ENCODE measurements at regions not wholly inside any gene's neighbourhood (a gene's known extent, or its start where the extent isn't known, plus 50 kb on each side); places are given as distances from the start of the nearest gene placed in this dataset.

- no peak overlapping the region for H3K4me3 ChIP-seq
- TF ChIP-seq, protein P1, sequence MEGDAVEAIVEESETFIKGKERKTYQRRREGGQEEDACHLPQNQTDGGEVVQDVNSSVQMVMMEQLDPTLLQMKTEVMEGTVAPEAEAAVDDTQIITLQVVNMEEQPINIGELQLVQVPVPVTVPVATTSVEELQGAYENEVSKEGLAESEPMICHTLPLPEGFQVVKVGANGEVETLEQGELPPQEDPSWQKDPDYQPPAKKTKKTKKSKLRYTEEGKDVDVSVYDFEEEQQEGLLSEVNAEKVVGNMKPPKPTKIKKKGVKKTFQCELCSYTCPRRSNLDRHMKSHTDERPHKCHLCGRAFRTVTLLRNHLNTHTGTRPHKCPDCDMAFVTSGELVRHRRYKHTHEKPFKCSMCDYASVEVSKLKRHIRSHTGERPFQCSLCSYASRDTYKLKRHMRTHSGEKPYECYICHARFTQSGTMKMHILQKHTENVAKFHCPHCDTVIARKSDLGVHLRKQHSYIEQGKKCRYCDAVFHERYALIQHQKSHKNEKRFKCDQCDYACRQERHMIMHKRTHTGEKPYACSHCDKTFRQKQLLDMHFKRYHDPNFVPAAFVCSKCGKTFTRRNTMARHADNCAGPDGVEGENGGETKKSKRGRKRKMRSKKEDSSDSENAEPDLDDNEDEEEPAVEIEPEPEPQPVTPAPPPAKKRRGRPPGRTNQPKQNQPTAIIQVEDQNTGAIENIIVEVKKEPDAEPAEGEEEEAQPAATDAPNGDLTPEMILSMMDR (IDR thresholded peaks at IDR 0.05) = no peak
- no peak for TF ChIP-seq POLR2A (IDR thresholded peaks at IDR 0.05)
- TF ChIP-seq EP300 (IDR thresholded peaks at IDR 0.05) = no peak
- no peak for TF ChIP-seq POLR2AphosphoS5 (IDR thresholded peaks at IDR 0.05)
- no peaks in the 10 kb centered on the region for H3K4me1 ChIP-seq
- 71 to 87% (median 73%) methylated on average over 5 of the region's 5 CpGs for WGBS, 5 donors
- peaks cover 0 to 5% (median 0%) of the 10 kb centered on the region in 4 donors for H3K9me3 ChIP-seq
- no peak overlapping the region for H3K27ac ChIP-seq
- no peaks in the 10 kb centered on the region for H3K27me3 ChIP-seq
- H3K36me3 ChIP-seq = no peaks in the 10 kb centered on the region
- intact Hi-C loops (cut with DNase I; ENCODE audit: low total_unique reads) = no loop called here
- no peak for DNase-seq
Measured at GRCh38 chr5:37936091-37936490, 96.2 kb upstream of the GDNF start.

DNA sequence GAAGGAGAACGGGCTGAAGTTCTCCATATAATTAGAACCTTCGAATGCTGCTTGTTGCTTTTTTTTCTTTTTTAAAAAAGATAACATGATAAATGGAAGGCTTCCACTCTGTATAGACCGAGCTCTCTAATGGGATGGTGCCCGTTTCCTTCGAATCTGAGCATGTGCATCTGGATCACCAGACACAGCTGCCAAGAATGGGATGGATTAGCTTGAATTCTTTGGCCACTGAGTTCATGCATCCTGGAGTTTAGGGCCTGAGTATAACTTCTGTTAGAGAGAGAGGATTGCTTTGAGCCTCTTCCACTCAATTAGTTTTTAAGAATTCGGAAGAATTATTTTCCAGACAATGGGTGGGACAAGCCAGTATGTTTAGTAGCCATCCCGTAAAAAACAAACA lies 93.7 kb upstream of the GDNF start:
- Histone ChIP-seq H3K36me3 (no peaks in the 10 kb centered on the region), H3K4me1 (no peaks in the 10 kb centered on the region), H3K27ac (no peak overlapping the region), H3K4me3 (no peak overlapping the region), H3K9me3 (peaks cover 0 to 5% (median 0%) of the 10 kb centered on the region in 4 donors), H3K27me3 (no peaks in the 10 kb centered on the region)
- intact Hi-C loops (cut with DNase I; ENCODE audit: low total_unique reads) = no loop called here
- TF ChIP-seq EP300 (IDR thresholded peaks at IDR 0.05) (no peak), POLR2A (IDR thresholded peaks at IDR 0.05) (no peak), POLR2AphosphoS5 (IDR thresholded peaks at IDR 0.05) (no peak)
- TF ChIP-seq, protein P1 (IDR thresholded peaks at IDR 0.05) = no peak
- 64 to 77% (median 69%) methylated on average over 7 of the region's 7 CpGs for WGBS, 5 donors
- peak in 1 of 2 donors; percentile 50 for DNase-seq

DNA sequence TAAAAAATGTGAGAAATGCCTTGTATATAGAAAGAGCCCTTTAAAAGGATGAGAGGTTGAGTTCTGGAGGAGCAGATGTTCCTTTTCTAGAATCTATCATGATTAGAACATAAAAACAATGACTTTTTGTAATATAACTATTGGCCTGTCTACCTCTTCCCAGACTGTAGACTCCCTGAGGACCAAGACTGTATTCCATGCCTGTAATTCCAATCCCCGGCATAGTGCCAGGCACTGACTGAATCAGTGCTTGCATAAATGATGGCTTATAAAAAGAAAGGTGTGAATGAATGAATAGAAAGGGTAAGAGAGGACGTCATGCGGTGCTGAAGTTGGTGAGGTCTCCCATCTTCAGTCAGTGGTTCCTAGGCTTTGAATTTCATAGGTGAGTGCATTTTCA lies 92.6 kb upstream of the GDNF start:
- H3K27me3 ChIP-seq = no peaks in the 10 kb centered on the region
- DNase-seq = no peak
- intact Hi-C loops (cut with DNase I; ENCODE audit: low total_unique reads) = no loop called here
- H3K36me3 ChIP-seq = no peaks in the 10 kb centered on the region
- no peaks in the 10 kb centered on the region for H3K4me1 ChIP-seq
- H3K9me3 ChIP-seq = peaks cover 0 to 5% (median 0%) of the 10 kb centered on the region in 4 donors
- no peak overlapping the region for H3K4me3 ChIP-seq
- TF ChIP-seq POLR2A (IDR thresholded peaks at IDR 0.05) (no peak), EP300 (IDR thresholded peaks at IDR 0.05) (no peak), POLR2AphosphoS5 (IDR thresholded peaks at IDR 0.05) (no peak)
- TF ChIP-seq, protein P1 (IDR thresholded peaks at IDR 0.05) = no peak
- WGBS, 5 donors = 72 to 86% (median 84%) methylated on average over 3 of the region's 3 CpGs
- H3K27ac ChIP-seq = no peak overlapping the region

- H3K27me3 ChIP-seq = no peaks in the 10 kb centered on the region
- H3K27ac ChIP-seq = no peak overlapping the region
- intact Hi-C loops (cut with DNase I; ENCODE audit: low total_unique reads) = no loop called here
- TF ChIP-seq POLR2A (IDR thresholded peaks at IDR 0.05) (no peak), EP300 (IDR thresholded peaks at IDR 0.05) (no peak), POLR2AphosphoS5 (IDR thresholded peaks at IDR 0.05) (no peak)
- TF ChIP-seq, protein P1 (IDR thresholded peaks at IDR 0.05) = no peak
- no peaks in the 10 kb centered on the region for H3K36me3 ChIP-seq
- H3K4me3 ChIP-seq = no peak overlapping the region
- WGBS, 5 donors = 93 to 95% (median 95%) methylated on average over 2 of the region's 2 CpGs
- no peak for DNase-seq
- no peaks in the 10 kb centered on the region for H3K9me3 ChIP-seq
- no peaks in the 10 kb centered on the region for H3K4me1 ChIP-seq
Measured at GRCh38 chr5:37931541-37931940, 91.7 kb upstream of the GDNF start.
